GM18868 (cell line): ENCODE measurements at regions not wholly inside any gene's neighbourhood (a gene's known extent, or its start where the extent isn't known, plus 50 kb on each side); places are given as distances from the start of the nearest gene placed in this dataset.
A peak's percentile ranks its signal among the peaks of the same experiment; 100 is the strongest.

Experiments used
- ATAC-seq: cut with Tn5 transposase; IDR thresholded peaks from one replicate; pipeline ENCODE4 v1.9.1; 2021; ENCODE audit warnings: mild to moderate bottlenecking, moderate library complexity; ENCODE audit not compliant: unreplicated experiment

DNA sequence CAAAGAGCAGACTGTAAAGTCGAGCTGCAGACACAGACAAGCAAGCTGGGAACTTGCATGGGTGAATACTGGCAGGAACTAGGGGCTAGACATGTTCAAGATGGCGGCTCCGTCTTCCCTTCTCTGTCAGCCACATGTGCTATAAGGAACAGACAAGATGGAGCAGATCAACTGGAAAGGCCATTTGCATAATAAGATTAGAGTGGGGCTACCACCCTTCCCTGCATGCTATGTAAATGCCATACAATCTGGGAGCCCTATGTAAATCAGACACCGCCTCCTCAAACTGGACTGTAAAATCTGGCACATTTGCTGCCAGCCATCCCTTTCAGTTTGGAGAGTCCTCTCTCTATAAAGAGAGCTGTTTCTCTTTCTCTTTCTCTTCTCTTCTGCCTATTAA lies 640.1 kb upstream of the CDH8 start:
- no peak for ATAC-seq

- ATAC-seq: peak; percentile 57
Measured at GRCh38 chr16:62665269-62665668, 629.0 kb upstream of the CDH8 start.

DNA sequence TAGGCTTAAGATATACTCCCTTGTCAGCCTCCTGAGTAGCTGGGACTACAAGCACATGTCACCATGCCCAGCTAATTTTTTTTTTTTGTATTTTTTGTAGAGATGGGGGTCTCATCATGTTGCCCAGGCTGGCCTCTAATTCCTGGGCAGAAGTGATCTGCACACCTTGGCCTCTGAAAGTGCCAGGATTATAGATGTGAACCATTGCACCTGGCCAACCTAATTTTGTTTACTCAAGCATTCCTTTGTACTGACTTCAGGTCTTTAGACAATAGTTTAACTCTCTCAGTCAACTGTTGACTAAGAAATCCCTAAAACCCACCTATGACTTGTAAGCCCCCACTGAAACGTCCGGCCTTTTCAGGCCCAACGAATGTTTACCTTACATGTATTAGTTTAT lies 628.3 kb upstream of the CDH8 start:
- no peak for ATAC-seq

GRCh38 chr16:62661435-62661834 lies 625.2 kb upstream of the CDH8 start:
- ATAC-seq: no peak

DNA sequence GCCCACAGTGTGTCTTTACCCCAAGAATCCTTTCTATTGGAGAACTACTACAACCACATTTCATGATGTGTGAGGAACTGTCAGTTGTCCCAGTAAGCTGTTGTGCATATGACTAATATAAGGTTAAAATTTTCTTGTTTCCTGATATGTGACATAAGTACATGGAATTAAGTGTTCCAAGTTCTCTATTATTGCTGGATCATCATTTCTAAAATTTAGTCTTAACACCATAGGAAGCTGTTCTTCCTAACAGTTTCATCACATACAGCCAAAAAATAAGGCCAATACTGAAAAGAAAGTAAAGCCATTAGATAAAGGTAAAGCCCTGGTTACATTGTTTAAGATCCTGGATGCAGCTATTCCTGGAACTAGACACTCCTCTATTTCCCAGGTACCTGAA lies 620.9 kb upstream of the CDH8 start:
- no peak for ATAC-seq

DNA sequence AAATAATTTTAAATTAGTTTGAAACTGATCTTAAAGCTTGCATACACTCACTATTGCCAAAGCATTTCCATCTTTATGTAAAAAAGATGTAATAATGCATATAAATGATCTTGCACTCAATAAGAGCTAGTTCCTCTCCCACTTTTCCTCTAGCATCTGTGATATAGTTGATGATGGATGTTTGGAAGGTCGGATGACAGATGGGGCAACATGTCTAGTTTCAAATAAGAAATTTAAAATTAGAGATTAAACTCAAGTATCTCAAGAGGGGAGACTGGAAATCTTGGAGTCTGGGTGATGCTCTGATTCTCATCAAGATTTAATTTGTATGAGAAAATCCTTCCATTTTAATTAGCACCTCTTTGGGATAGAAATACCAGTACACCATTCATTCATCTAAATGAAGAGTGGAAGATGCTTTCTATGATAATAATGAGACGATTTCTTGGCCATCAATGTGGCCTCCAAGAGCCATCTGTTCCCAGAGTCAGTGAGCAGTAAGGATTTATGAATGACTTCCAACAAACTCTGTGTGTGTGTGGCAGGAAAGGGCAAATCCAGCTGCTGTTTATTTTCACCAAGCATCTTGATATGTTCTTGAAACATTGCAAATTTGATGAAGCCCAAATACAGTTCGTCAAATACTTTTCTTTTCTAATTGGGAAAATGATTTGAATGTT lies 616.3 kb upstream of the CDH8 start:
- no peak for ATAC-seq

- ATAC-seq: no peak
Measured at GRCh38 chr16:62648256-62648655, 612.0 kb upstream of the CDH8 start.

DNA sequence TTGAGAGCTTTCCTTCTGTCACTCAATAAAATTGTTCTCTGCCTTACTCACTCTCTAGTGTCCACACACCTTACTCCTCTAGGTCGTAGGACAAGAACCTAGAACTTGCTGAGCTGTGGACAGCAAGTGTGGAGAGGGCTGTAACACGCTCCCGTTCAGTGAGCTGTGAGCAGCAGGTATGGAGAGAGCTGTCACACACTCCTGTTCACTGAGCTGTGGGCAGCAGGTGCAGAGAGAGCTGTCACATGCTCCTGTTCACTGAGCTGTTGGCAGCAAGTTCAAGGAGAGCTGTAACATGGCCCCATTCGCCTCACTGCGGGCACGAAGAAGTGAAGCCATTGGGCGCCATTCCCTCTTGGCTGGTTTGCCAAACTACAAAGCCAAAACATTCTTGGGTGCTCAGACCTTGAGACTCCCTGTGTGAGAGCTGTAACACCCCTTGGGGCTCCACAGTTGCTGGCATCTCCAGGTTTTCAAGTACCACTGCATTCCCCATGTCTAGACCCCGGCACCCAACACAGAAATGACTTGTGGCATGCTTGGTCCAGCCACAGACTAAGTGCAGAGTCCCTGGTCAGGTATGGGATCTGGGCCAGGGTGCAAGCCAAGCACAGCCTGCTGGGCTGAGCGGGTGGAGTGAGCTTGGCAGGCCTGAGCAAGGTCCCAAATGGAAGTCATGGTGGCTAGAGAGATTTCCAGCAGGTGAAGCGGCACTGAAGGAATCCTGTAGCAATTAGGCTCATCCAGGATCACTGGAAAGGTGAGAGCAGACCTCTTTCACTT lies 608.0 kb upstream of the CDH8 start:
- peak; percentile 42 for ATAC-seq

- peak; percentile 37 for ATAC-seq
Measured at GRCh38 chr16:62642677-62643076, 606.4 kb upstream of the CDH8 start.

GRCh38 chr16:62639890-62640289 lies 603.7 kb upstream of the CDH8 start:
- no peak for ATAC-seq

DNA sequence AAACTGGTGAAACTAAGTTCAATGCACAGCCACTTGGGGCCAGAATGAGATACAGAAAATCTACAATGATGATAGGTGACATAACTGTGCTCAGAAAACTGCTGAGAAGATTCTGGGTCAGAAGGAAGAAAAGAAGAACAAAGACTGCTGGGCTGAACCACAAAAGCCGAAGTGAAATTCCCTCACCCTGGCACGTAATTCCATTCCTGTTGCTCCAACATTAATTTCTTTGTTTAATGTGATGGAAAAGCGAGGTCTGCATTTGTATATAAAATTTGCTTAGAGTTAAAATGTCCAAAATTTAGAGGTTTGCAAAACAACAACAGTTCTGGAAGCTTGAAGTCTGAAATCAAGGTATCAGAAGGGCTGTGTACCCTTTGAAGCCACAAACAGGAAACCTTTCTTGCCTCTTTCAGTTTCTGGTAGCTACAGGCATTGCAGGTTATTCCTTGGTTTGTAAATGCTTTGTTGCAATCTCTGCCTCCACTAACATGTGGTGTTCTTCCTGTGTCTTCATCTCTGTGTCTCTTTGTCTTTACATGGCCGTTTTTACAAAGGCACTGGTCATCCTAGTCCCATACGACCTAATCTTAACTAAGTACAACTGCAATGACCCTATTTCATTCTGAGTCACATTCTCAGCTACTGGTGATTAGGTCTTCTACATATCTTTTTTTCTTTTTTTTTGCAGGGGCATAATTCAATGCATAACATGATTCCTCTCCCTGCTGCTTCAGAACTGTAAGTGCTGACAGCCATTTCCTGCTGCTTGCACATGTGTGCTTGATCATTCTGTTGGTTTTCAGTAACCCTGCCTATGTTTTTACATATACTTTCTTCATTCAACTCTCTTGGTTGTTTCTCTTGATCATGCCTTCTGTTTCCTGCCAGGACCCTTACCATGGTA lies 603.0 kb upstream of the CDH8 start:
- peak; percentile 84 for ATAC-seq

GRCh38 chr16:62638324-62638911 lies 602.2 kb upstream of the CDH8 start:
- peak; percentile 16 for ATAC-seq

- no peak for ATAC-seq
Measured at GRCh38 chr16:62625326-62625725, 589.1 kb upstream of the CDH8 start.

- ATAC-seq: no peak
Measured at GRCh38 chr16:62620275-62620674, 584.0 kb upstream of the CDH8 start.

DNA sequence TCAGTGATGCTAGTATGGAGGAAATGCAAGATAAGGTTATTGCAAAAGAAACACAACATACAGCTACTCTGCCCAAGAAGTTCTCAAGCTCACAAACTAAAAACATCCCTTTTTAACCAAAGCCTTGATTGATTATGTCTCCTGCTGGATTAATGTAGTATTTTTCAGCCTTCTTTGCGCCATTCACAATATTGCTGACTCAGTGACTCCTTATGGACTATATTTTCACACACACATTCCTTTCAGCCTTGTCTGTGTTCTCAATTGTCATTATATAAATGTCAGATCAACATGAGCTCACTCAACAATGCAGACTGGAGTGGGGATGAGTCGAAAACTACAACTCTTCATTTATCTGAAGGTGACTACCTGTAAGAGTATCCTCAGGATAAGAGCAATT lies 579.3 kb upstream of the CDH8 start:
- no peak for ATAC-seq

DNA sequence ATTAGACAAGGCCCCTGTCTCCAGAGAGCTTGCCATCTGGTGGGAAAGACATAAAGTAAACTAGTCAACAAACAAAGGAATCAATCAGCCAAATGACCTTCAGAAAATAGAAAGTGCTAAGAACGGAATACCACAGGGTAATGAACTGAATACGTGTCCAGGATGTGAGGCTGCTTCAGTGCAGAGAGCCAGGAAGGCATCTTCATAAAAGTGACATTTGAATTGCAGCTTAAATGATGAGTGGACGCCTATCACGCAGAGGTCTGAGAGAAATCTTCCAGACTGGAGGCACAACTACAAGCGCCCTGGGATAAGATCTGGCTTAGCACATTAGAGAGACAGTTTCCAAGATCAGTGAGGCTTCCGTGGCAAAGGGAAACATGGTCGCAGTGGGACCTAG lies 574.1 kb upstream of the CDH8 start:
- no peak for ATAC-seq

DNA sequence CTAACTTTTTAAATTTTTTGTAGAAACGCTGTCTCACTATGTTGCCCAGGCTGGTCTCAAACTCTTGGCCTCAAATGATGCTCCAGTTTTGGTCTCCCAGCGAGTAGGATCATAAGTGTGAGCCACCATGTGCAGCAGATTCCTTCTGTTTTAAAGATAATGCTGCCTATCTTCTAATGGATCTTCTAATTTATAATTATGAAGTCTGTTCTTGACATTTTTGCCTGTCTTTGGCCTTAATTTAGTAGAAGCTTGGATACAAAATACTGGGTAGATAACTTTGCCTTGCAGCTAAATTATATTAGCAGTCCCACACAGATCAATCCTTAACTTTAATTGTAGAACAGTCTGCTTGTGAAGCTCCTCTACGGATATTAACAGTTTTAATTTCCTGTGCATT lies 566.6 kb upstream of the CDH8 start:
- ATAC-seq: no peak

- no peak for ATAC-seq
Measured at GRCh38 chr16:62597875-62598274, 561.6 kb upstream of the CDH8 start.

DNA sequence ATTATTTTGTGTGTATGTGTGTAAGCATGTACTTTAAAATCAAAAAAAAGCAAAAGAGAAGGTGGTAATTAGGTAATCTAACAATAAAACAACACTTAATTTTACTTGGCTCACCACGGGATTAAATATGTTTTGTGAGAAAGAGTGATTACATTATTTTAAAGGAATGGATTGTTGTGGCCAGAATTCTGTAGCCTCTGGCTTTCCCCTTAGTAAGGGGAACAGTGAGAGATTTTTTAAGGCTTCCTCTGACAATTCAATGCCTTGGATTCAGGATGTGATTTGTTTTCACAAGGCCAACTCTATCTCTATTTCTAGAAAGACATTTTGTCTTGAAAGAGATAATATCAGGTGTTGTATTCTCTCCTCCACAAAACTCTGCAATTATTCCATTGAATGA lies 560.3 kb upstream of the CDH8 start:
- no peak for ATAC-seq

- no peak for ATAC-seq
Measured at GRCh38 chr16:62596125-62596524, 559.9 kb upstream of the CDH8 start.
